EL (cell line): ENCODE measurements at regions not wholly inside any gene's neighbourhood (a gene's known extent, or its start where the extent isn't known, plus 50 kb on each side); places are given as distances from the start of the nearest gene placed in this dataset.
"Not testable (repeated sequence)": the region's sequence is repeated elsewhere in the genome, so short reads cannot be mapped to it uniquely, and the experiment has no call there.

Source experiments
- DNase-seq: peaks from one replicate; pipeline ENCODE4 v3.0.0-alpha.2; 2016

DNA sequence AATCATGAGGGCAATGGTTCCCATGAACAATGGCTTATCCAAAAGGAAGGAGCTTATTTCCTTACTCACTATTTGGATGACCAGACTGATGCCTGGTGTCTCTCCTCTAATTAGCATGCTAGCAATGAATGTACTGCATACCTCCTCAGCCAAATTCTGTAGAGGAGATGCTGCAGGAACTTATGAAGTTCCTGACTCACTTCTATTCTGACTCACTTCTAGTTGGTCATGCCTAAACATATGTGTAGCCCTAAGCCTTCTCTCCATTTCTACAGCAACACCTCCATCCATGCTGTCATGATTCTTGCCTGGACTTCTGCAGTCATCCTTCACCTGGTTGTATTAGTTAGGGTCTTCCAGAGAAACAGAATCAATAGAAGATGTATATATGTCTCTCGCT lies 59.9 kb upstream of the MRPS9 start:
- no peak for DNase-seq

DNA sequence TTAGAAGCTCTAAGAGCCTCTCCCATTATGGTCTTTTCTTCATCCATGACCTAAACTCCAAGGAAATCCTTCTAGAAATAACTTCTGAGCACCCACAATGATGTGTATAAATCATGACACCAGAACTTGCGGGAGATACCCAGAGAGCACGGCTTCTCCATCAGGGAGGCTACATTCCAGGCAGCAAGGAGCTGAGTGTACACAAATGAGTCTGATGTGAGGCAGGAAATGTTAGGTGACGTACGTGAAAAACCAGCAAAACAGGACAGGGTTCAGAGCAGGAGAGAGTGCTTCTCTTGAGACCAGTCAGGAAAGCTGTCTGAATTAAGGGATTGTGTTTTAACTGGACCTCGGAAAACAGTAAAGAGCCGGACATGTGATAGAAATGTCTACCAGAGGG lies 58.1 kb upstream of the MRPS9 start:
- DNase-seq, result not testable (repeated sequence)

DNA sequence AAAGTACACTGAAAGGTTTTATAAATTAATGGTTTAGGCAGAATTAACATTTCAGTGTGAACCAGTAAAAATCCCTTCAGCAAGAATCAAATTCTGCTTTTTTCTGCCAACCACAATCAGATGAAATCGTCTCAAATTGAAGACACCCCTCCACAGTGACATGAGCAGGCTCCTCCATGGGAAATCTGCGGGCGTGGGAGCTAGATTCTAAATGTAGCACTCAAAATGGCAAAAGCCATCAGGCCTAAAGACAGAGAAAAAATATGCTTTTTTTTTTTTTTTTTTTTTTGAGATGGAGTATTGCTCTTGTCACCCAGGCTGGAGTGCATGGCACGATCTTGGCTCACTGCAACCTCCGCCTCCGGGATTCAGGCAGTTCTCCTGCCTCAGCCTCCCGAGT lies 55.8 kb upstream of the MRPS9 start:
- no peak for DNase-seq
